ENCODE measurements at regions not wholly inside any gene's neighbourhood (a gene's known extent, or its start where the extent isn't known, plus 50 kb on each side); places are given as distances from the start of the nearest gene placed in this dataset.

DNA sequence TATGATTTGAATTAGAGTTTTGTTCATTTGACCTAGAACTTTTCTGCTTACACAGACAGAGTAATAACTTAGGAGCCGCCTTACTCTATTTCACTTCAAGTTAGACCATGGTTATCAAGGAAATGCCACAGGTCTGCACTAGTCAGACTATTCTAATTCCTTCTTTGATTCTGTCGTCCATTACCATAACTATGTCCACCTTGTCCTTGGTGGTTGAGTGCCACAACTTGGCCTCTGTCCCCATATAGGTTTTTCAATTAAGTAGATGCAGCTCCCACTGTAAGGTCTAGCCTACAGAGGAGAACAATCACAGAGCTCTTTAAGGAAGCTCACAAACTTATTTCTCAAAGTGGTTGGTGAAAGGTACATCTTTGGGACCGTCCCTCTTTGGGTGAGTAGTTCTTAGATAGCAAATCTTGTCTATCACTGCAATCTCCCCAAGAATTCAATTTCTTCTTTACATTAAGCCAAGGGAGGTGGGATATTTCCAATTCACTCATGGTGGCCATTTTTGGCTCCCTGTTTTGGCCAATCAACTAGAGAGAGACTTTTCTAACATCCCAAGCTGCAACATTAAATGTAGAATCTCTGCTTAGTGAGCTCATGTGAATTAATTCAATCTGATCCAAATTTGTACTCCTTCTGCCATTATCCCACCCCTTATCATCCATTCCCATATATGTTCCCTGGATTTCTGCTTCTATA, 434.6 kb downstream of the ADAMTS20 start:
- TF ChIP-seq SMC3 (conservative IDR thresholded peaks at IDR 0.05; ENCODE audit: poor library complexity) (no peak), EZH2 (IDR thresholded peaks at IDR 0.05; ENCODE audit: borderline replicate concordance, insufficient read depth, low read length, poor library complexity, severe bottlenecking) (no peak), TAF1 (IDR thresholded peaks at IDR 0.05; ENCODE audit: low read depth) (no peak), POLR2AphosphoS5 (IDR thresholded peaks at IDR 0.05) (no peak), RAD21 (conservative IDR thresholded peaks at IDR 0.05) (no peak), MXI1 (conservative IDR thresholded peaks at IDR 0.05; ENCODE audit: poor library complexity, severe bottlenecking) (no peak)
- TF ChIP-seq, protein P1, sequence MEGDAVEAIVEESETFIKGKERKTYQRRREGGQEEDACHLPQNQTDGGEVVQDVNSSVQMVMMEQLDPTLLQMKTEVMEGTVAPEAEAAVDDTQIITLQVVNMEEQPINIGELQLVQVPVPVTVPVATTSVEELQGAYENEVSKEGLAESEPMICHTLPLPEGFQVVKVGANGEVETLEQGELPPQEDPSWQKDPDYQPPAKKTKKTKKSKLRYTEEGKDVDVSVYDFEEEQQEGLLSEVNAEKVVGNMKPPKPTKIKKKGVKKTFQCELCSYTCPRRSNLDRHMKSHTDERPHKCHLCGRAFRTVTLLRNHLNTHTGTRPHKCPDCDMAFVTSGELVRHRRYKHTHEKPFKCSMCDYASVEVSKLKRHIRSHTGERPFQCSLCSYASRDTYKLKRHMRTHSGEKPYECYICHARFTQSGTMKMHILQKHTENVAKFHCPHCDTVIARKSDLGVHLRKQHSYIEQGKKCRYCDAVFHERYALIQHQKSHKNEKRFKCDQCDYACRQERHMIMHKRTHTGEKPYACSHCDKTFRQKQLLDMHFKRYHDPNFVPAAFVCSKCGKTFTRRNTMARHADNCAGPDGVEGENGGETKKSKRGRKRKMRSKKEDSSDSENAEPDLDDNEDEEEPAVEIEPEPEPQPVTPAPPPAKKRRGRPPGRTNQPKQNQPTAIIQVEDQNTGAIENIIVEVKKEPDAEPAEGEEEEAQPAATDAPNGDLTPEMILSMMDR (IDR thresholded peaks at IDR 0.05; ENCODE audit: poor library complexity, severe bottlenecking): no peak
- TF ChIP-seq, protein P2, sequence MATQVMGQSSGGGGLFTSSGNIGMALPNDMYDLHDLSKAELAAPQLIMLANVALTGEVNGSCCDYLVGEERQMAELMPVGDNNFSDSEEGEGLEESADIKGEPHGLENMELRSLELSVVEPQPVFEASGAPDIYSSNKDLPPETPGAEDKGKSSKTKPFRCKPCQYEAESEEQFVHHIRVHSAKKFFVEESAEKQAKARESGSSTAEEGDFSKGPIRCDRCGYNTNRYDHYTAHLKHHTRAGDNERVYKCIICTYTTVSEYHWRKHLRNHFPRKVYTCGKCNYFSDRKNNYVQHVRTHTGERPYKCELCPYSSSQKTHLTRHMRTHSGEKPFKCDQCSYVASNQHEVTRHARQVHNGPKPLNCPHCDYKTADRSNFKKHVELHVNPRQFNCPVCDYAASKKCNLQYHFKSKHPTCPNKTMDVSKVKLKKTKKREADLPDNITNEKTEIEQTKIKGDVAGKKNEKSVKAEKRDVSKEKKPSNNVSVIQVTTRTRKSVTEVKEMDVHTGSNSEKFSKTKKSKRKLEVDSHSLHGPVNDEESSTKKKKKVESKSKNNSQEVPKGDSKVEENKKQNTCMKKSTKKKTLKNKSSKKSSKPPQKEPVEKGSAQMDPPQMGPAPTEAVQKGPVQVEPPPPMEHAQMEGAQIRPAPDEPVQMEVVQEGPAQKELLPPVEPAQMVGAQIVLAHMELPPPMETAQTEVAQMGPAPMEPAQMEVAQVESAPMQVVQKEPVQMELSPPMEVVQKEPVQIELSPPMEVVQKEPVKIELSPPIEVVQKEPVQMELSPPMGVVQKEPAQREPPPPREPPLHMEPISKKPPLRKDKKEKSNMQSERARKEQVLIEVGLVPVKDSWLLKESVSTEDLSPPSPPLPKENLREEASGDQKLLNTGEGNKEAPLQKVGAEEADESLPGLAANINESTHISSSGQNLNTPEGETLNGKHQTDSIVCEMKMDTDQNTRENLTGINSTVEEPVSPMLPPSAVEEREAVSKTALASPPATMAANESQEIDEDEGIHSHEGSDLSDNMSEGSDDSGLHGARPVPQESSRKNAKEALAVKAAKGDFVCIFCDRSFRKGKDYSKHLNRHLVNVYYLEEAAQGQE (IDR thresholded peaks at IDR 0.05; ENCODE audit: borderline replicate concordance): no peak
